ENCODE measurements at regions not wholly inside any gene's neighbourhood (a gene's known extent, or its start where the extent isn't known, plus 50 kb on each side); places are given as distances from the start of the nearest gene placed in this dataset.
"Not testable (repeated sequence)": the region's sequence is repeated elsewhere in the genome, so short reads cannot be mapped to it uniquely, and the experiment has no call there.

DNA sequence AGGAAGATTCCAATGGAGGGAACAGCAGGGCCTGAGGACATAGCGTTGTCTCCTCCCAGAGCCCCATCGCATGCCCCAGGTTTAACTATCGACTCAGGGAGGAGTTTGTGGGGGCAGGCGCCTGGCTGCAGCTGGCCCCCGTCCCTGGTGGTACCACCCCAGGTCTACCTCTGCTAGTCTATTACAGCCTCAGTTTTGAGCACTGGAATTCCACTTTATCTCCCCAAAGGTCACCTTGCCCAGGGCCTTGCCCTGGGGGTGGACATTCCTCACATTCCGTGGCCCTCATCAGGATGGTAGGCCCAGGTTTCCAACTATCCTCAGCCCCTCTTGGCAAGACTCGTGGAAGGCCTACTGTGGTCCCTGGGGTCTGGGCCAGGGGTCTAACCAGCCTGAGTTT, 65.4 kb upstream of the SSBP3 start:
- TF ChIP-seq, protein P1, sequence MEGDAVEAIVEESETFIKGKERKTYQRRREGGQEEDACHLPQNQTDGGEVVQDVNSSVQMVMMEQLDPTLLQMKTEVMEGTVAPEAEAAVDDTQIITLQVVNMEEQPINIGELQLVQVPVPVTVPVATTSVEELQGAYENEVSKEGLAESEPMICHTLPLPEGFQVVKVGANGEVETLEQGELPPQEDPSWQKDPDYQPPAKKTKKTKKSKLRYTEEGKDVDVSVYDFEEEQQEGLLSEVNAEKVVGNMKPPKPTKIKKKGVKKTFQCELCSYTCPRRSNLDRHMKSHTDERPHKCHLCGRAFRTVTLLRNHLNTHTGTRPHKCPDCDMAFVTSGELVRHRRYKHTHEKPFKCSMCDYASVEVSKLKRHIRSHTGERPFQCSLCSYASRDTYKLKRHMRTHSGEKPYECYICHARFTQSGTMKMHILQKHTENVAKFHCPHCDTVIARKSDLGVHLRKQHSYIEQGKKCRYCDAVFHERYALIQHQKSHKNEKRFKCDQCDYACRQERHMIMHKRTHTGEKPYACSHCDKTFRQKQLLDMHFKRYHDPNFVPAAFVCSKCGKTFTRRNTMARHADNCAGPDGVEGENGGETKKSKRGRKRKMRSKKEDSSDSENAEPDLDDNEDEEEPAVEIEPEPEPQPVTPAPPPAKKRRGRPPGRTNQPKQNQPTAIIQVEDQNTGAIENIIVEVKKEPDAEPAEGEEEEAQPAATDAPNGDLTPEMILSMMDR (IDR thresholded peaks at IDR 0.05), result no peak
- Histone ChIP-seq H3K36me3 (no peaks in the 10 kb centered on the region), H3K4me3 (ENCODE audit: low read depth in 1 of 2, low read length in 1 of 2) (no peak overlapping the region), H3K9me3 (no peaks in the 10 kb centered on the region), H3K27ac (no peak overlapping the region), H3K4me1 (ENCODE audit: control insufficient read depth in 1 of 2, insufficient read depth in 1 of 2, low read depth in 1 of 2, low read length in 1 of 2) (peaks cover 4 to 6% of the 10 kb centered on the region in 2 experiments), H3K27me3 (peaks cover 44% of the 10 kb centered on the region)

DNA sequence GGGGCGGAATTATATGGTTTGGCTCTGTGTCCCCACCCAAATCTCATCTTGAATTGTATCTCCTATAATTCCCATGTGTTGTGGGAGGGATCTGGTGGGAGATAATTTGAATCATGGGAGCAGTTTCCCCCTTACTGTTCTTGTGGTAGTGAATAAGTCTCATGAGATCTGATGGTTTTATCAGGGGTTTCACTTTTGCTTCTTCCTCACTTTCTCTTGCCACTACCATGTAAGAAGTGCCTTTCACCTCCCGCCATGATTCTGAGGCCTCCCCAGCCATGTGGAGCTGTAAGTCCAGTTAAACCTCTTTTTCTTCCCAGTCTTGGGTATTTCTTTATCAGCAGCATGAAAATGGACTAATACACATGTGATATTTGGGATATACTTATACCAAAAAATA, 63.2 kb upstream of the SSBP3 start:
- H3K27me3 ChIP-seq, result peaks cover 23% of the 10 kb centered on the region
- H3K4me1 ChIP-seq (ENCODE audit: control insufficient read depth in 1 of 2, insufficient read depth in 1 of 2, low read depth in 1 of 2, low read length in 1 of 2); H3K9me3 ChIP-seq; H3K36me3 ChIP-seq; H3K4me3 ChIP-seq (ENCODE audit: low read depth in 1 of 2, low read length in 1 of 2); H3K27ac ChIP-seq: not testable (repeated sequence)

DNA sequence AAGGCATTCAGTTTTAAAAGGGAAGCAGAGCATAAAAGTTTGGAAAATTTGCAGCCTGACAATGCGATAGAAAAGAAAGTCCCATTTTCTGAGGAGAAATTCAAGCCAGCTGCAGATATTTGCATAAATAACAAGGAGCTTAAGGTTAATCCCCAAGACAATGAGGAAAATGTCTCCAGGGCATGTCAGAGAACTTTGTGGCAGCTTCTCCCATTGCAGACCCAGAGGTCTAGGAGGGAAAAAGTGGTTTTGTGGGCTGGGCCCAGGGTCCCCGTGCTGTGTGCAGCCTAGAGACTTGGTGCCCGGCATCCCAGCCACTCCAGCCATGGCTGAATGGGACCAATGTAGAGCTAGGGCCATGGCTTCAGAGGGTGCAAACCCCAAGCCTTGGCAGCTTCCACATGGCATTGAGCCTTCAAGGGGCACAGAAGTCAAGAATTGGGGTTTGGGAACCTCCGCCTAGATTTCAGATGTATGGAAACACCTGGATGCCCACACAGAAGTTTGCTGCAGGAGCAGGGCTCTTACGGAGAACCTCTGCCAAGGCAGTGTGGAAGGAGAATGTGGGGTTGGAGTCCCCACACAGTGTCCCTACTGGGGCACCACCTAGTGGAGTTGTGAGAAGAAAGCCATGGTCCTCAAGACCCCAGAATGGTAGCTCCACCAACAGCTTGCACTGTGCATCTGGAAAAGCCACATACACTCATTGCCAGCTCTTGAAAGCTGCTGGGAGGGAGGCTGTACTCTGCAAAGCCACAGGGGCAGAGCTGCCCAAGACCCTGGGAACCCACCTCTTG, 62.3 kb upstream of the SSBP3 start:
- not testable (repeated sequence) for H3K36me3 ChIP-seq; H3K27ac ChIP-seq; H3K4me3 ChIP-seq (ENCODE audit: low read depth in 1 of 2, low read length in 1 of 2); H3K9me3 ChIP-seq; H3K4me1 ChIP-seq (ENCODE audit: control insufficient read depth in 1 of 2, insufficient read depth in 1 of 2, low read depth in 1 of 2, low read length in 1 of 2)
- H3K27me3 ChIP-seq, result peaks cover 13% of the 10 kb centered on the region

DNA sequence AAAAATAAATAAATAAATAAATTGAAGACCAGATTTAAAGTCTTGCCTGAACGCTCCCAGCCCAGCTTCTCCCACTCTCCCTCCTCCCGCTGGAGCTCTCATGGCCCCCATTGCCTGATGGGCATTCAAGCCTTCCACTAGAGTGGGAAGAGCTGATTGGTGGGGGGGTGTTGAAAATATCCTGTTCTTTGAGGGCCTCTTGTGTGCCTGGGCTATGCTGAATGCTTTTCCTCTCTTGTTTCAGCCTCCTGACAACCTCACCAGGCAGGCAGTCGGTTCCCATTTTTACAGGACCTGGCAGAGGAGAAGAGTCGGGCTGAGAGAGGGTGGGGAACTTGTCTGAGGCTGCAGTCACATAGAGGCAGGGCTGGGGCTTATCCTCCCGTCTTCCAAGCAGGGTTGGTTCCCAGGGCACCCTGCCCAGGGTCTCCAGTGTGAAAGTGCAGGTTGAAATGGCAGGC, 59.2 kb upstream of the SSBP3 start:
- Histone ChIP-seq H3K27ac (no peak overlapping the region), H3K4me3 (ENCODE audit: low read depth in 1 of 2, low read length in 1 of 2) (no peak overlapping the region), H3K36me3 (no peaks in the 10 kb centered on the region), H3K9me3 (no peaks in the 10 kb centered on the region), H3K4me1 (ENCODE audit: control insufficient read depth in 1 of 2, insufficient read depth in 1 of 2, low read depth in 1 of 2, low read length in 1 of 2) (peaks cover 3 to 8% of the 10 kb centered on the region in 2 experiments), H3K27me3 (no peaks in the 10 kb centered on the region)
- TF ChIP-seq, protein P1 (IDR thresholded peaks at IDR 0.05), result no peak

DNA sequence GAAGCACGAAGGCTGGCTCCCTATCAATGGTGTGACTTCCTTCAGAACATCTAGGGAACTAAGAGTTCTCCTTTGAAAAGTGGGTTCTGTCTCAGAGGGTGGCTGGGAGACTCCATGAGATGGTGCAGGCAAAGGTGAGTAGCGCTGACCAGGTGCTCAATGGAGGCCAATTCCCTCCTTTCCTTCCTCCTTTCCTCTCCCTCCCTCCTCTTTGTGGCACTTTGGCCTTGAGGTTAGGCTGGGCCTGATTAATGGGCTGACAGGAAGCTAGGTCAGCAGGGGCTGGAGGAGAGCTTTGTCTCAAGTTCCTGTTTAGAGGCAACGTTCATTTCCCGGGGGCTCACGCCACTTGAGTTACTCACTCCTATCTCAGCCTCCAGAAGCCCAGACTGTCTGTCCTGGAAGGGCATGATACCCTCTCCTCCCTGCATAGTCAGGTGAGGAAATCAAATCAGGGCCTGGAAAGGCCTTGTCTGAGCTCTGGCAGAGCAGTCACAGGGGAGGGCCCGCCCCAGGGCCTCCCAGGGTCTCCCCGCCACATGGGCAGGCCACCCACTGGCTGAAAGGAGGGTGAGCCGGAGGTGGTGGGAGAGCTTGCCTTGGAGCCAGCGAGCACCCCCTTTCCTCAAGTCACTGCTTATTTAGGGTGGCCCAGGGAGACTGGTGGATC, 58.4 kb upstream of the SSBP3 start:
- H3K27me3 ChIP-seq, result no peaks in the 10 kb centered on the region

DNA sequence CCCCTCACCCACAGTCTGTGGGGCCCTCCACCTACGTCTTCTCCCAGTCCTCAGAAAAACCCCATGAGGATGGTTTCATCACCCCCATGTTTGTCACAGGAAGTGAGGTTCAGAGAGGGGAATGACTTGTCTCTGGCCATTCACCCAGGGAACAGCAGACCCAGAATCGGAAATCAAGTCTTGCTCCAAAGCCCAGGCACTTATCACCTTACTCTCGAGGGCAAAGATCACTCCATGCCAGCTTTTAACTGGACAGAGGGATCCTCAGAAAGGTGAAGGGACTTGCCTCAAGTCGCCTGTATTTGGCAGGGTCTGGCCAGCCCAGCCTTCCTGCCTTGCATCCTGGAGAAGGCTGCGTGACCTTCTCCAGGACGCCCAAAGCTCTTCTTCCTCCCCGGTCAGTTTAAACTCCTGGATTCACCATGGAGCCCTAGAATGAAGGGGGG, 57.9 kb upstream of the SSBP3 start:
- Histone ChIP-seq H3K4me3 (ENCODE audit: low read depth in 1 of 2, low read length in 1 of 2) (no peak overlapping the region), H3K9me3 (no peaks in the 10 kb centered on the region), H3K4me1 (ENCODE audit: control insufficient read depth in 1 of 2, insufficient read depth in 1 of 2, low read depth in 1 of 2, low read length in 1 of 2) (peaks cover 3 to 8% of the 10 kb centered on the region in 2 experiments), H3K27ac (no peak overlapping the region), H3K27me3 (no peaks in the 10 kb centered on the region), H3K36me3 (no peaks in the 10 kb centered on the region)
- TF ChIP-seq, protein P1 (IDR thresholded peaks at IDR 0.05), result no peak

More for the DNA sequence above, 58.4 kb upstream of the SSBP3 start:
- H3K9me3 ChIP-seq, result no peaks in the 10 kb centered on the region
- H3K4me1 ChIP-seq (ENCODE audit: control insufficient read depth in 1 of 2, insufficient read depth in 1 of 2, low read depth in 1 of 2, low read length in 1 of 2), result peaks cover 3 to 8% of the 10 kb centered on the region in 2 experiments
- H3K27ac ChIP-seq, result no peak overlapping the region
- no peaks in the 10 kb centered on the region for H3K36me3 ChIP-seq
- H3K4me3 ChIP-seq (ENCODE audit: low read depth in 1 of 2, low read length in 1 of 2), result no peak overlapping the region
- TF ChIP-seq, protein P1 (IDR thresholded peaks at IDR 0.05), result no peak
